ENCODE measurements at regions not wholly inside any gene's neighbourhood (a gene's known extent, or its start where the extent isn't known, plus 50 kb on each side); places are given as distances from the start of the nearest gene placed in this dataset.

- no peak overlapping the region for H3K4me3 Mint-ChIP-seq
- Histone ChIP-seq H3K4me2 (replicated peaks; ENCODE audit: low read depth, low read length, poor library complexity, severe bottlenecking) (no peak overlapping the region), H3K27me3 (replicated peaks in 1 of 4; ENCODE audit: control extremely low read depth in 1 of 4, control insufficient read depth in 3 of 4, insufficient read depth in 4 of 4, low read length in 3 of 4) (no peaks in the 10 kb centered on the region), H2AFZ (ENCODE audit: insufficient read depth, low read depth, low read length, poor library complexity, severe bottlenecking) (no peak overlapping the region), H3K4me3 (ENCODE audit: control extremely low read depth in 1 of 5, extremely low read depth in 1 of 5, insufficient read depth in 1 of 5, low read depth in 2 of 5, low read length in 4 of 5) (no peak overlapping the region), H3K79me2 (ENCODE audit: control insufficient read depth, insufficient read depth, low read length) (no peaks in the 10 kb centered on the region), H4K20me1 (ENCODE audit: control insufficient read depth, insufficient read depth, low read length, poor library complexity, severe bottlenecking) (no peaks in the 10 kb centered on the region), H3K9me3 (ENCODE audit: control extremely low read depth in 1 of 3, control insufficient read depth in 2 of 3, insufficient read depth in 1 of 3, low read length in 2 of 3) (no peaks in the 10 kb centered on the region), H3K9ac (ENCODE audit: low read length) (no peak overlapping the region), H3K36me3 (replicated peaks in 1 of 2; ENCODE audit: control extremely low read depth in 1 of 2, control insufficient read depth in 1 of 2, extremely low read depth in 1 of 2, insufficient read depth in 2 of 2, low read length in 1 of 2) (no peaks in the 10 kb centered on the region), H3K27ac (ENCODE audit: low read length in 2 of 2) (no peak overlapping the region), H3K4me1 (ENCODE audit: control insufficient read depth in 2 of 2, insufficient read depth in 2 of 2, low read length in 2 of 2) (no peaks in the 10 kb centered on the region)
- WGBS (ENCODE audit: insufficient coverage): 83% methylated on average over 2 of the region's 3 CpGs
- no peaks in the 10 kb centered on the region for H3K9me3 Mint-ChIP-seq (ENCODE audit: insufficient read depth)
- H3K4me1 Mint-ChIP-seq: no peaks in the 10 kb centered on the region
- H3K27ac Mint-ChIP-seq: no peak overlapping the region
- CTCF ChIA-PET: no interaction called here
- intact Hi-C loops (cut with micrococcal nuclease): no loop called here
- DNase-seq (no peak), ATAC-seq (ENCODE audit: low read depth) (no peak)
- POLR2A ChIA-PET: no interaction called here
- TF ChIP-seq EZH2 (IDR thresholded peaks at IDR 0.05; ENCODE audit: borderline replicate concordance, insufficient read depth, low read depth, low read length, poor library complexity, severe bottlenecking) (no peak), CTCF (IDR thresholded peaks at IDR 0.05) (no peak)
- no peaks in the 10 kb centered on the region for H3K27me3 Mint-ChIP-seq
Measured at GRCh38 chr5:167303582-167303981, 987.9 kb upstream of the WWC1 start.

DNA sequence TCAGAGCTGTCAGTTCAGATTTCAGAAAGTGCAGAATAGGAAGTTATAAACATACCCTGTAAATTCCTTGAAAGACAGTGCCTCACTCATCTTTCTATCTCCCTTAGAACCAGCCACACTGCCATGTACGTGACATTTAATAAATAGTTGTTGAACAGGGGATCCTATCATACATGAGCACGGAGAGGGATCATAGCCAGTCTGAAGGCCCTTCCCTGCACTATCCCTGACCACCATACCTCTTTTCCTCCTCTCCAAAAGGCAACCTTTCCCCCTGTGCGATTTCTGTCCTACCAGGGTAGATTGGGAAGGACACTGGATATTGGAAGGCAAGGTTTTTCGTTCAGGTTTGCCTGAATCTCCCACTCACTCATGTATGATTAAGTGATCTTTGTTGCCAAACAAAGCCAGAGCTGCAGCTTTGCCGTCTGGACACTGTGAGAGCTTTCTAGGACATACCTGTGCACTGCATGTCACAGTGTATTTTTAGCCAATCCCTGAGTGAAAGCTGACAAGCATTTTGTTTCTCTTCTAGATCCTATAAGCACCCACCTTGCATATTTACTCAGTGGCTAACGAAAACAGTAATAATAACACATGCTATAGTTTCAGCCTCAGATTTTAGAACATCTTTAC is 986.5 kb upstream of the WWC1 start:
- Histone ChIP-seq H3K4me2 (replicated peaks; ENCODE audit: low read depth, low read length, poor library complexity, severe bottlenecking) (no peak overlapping the region), H3K9ac (ENCODE audit: low read length) (no peak overlapping the region), H3K79me2 (ENCODE audit: control insufficient read depth, insufficient read depth, low read length) (no peaks in the 10 kb centered on the region), H2AFZ (ENCODE audit: insufficient read depth, low read depth, low read length, poor library complexity, severe bottlenecking) (no peak overlapping the region), H4K20me1 (ENCODE audit: control insufficient read depth, insufficient read depth, low read length, poor library complexity, severe bottlenecking) (no peaks in the 10 kb centered on the region), H3K27me3 (replicated peaks in 1 of 4; ENCODE audit: control extremely low read depth in 1 of 4, control insufficient read depth in 3 of 4, insufficient read depth in 4 of 4, low read length in 3 of 4) (no peaks in the 10 kb centered on the region), H3K4me1 (ENCODE audit: control insufficient read depth in 2 of 2, insufficient read depth in 2 of 2, low read length in 2 of 2) (no peaks in the 10 kb centered on the region), H3K9me3 (ENCODE audit: control extremely low read depth in 1 of 3, control insufficient read depth in 2 of 3, insufficient read depth in 1 of 3, low read length in 2 of 3) (no peaks in the 10 kb centered on the region), H3K4me3 (ENCODE audit: control extremely low read depth in 1 of 5, extremely low read depth in 1 of 5, insufficient read depth in 1 of 5, low read depth in 2 of 5, low read length in 4 of 5) (no peak overlapping the region), H3K27ac (ENCODE audit: low read length in 2 of 2) (no peak overlapping the region), H3K36me3 (replicated peaks in 1 of 2; ENCODE audit: control extremely low read depth in 1 of 2, control insufficient read depth in 1 of 2, extremely low read depth in 1 of 2, insufficient read depth in 2 of 2, low read length in 1 of 2) (no peaks in the 10 kb centered on the region)
- H3K27me3 Mint-ChIP-seq: no peaks in the 10 kb centered on the region
- WGBS (ENCODE audit: insufficient coverage): 72% methylated on average over 3 of the region's 6 CpGs
- intact Hi-C loops (cut with micrococcal nuclease): no loop called here
- no peaks in the 10 kb centered on the region for H3K9me3 Mint-ChIP-seq (ENCODE audit: insufficient read depth)
- no peak overlapping the region for H3K4me3 Mint-ChIP-seq
- CTCF ChIA-PET: no interaction called here
- POLR2A ChIA-PET: no interaction called here
- no peak for DNase-seq
- ATAC-seq (ENCODE audit: low read depth): no peak
- no peaks in the 10 kb centered on the region for H3K4me1 Mint-ChIP-seq
- TF ChIP-seq CTCF (IDR thresholded peaks at IDR 0.05) (no peak), EZH2 (IDR thresholded peaks at IDR 0.05; ENCODE audit: borderline replicate concordance, insufficient read depth, low read depth, low read length, poor library complexity, severe bottlenecking) (no peak)
- no peak overlapping the region for H3K27ac Mint-ChIP-seq
